ENCODE measurements at regions not wholly inside any gene's neighbourhood (a gene's known extent, or its start where the extent isn't known, plus 50 kb on each side); places are given as distances from the start of the nearest gene placed in this dataset.

GRCh38 chr6:169132352-169132940 lies 121.2 kb downstream of the THBS2 start:
- H3K4me3 ChIP-seq (ENCODE audit: low read depth, low read length) = no peak overlapping the region
- no peak for TF ChIP-seq CTCF (IDR thresholded peaks at IDR 0.05; ENCODE audit: low read depth, low read length)

- no peak for TF ChIP-seq CTCF (IDR thresholded peaks at IDR 0.05; ENCODE audit: low read depth, low read length)
- H3K4me3 ChIP-seq (ENCODE audit: low read depth, low read length) = no peak overlapping the region
Measured at GRCh38 chr6:169131390-169131789, 122.3 kb downstream of the THBS2 start.

DNA sequence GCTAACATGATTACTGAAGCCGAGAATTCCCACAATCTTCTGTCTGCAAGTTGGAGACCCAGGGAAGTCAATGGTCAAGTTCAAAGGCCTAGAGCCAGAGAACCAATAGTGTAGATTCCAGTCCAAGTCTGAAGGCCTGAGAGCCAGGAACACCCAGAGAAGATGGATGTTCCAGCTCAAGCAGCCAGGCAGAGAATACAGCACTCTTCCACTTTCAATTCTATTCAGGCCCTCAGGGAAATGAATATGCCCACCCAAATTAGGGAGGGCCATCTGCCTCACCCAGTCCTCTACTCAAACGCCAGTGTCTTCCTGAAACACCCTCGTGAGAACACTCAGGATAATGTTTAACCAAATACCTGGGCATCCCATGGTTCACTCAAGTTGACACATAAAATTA lies 123.5 kb downstream of the THBS2 start:
- no peak for TF ChIP-seq CTCF (IDR thresholded peaks at IDR 0.05; ENCODE audit: low read depth, low read length)
- H3K4me3 ChIP-seq (ENCODE audit: low read depth, low read length) = no peak overlapping the region

GRCh38 chr6:169121013-169121412 lies 132.6 kb downstream of the THBS2 start:
- no peak for TF ChIP-seq CTCF (IDR thresholded peaks at IDR 0.05; ENCODE audit: low read depth, low read length)
- no peak overlapping the region for H3K4me3 ChIP-seq (ENCODE audit: low read depth, low read length)

GRCh38 chr6:169119669-169120068 lies 134.0 kb downstream of the THBS2 start:
- H3K4me3 ChIP-seq (ENCODE audit: low read depth, low read length) = no peak overlapping the region
- TF ChIP-seq CTCF (IDR thresholded peaks at IDR 0.05; ENCODE audit: low read depth, low read length) = no peak

DNA sequence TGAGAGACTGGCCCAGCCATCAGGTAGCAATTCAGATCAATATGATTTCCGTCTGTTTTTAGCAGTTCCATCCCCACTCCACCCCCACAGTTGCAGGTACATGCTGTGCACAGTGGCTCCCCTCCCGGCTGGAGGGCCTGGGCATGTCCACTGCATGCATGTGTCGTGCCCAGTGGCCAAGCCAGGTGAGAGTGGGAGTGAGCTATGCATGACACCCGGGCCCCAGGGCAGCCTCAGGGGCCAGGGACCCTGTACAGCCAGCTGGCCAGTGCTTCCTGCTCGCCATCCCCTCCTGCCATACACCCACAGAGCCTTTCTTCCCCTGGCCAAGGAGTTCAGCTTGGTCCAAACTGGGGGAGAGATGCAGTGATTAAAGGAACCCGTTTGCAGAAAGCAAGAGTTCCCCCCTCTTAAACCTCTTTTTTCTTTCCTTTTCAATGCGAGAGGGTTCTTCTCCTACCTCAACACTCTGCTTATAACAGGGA lies 135.3 kb downstream of the THBS2 start:
- no peak overlapping the region for H3K4me3 ChIP-seq (ENCODE audit: low read depth, low read length)
- no peak for TF ChIP-seq CTCF (IDR thresholded peaks at IDR 0.05; ENCODE audit: low read depth, low read length)

- no peak for TF ChIP-seq CTCF (IDR thresholded peaks at IDR 0.05; ENCODE audit: low read depth, low read length)
- H3K4me3 ChIP-seq (ENCODE audit: low read depth, low read length) = no peak overlapping the region
Measured at GRCh38 chr6:169117663-169118062, 136.0 kb downstream of the THBS2 start.
